Keratinocyte (primary cell): ENCODE measurements at regions not wholly inside any gene's neighbourhood (a gene's known extent, or its start where the extent isn't known, plus 50 kb on each side); places are given as distances from the start of the nearest gene placed in this dataset.
"Not testable (repeated sequence)": the region's sequence is repeated elsewhere in the genome, so short reads cannot be mapped to it uniquely, and the experiment has no call there.

Experiments
- DNase-seq: peaks from one replicate; pipeline ENCODE4 v3.0.0-alpha.2; 2011; ENCODE audit warnings: low read depth, missing footprints, low spot score
- FAIRE-seq: peaks from 2 replicates; lab custom pipeline; 2011; peaks lifted over from hg19 to GRCh38; lab: Jason Lieb, UNC
- H2AFZ ChIP-seq: 2 replicates; pipeline ENCODE4 v1.6.0; 2012; ENCODE audit warnings: low read length, control low read depth, inconsistent platforms; ENCODE audit not compliant: control insufficient read depth
- H3K27ac ChIP-seq: 2 replicates; pipeline ENCODE4 v1.5.1; 2011; ENCODE audit warnings: low read length; ENCODE audit not compliant: control insufficient read depth, insufficient read depth
- H3K27me3 ChIP-seq: 3 replicates; pipeline ENCODE4 v1.6.0; 2011; ENCODE audit warnings: low read length; ENCODE audit not compliant: control insufficient read depth, insufficient read depth; ENCODE audit errors: extremely low read depth
- H3K36me3 ChIP-seq, 2 experiments: 2 replicates in 1 of 2; 3 replicates in 1 of 2; pipeline ENCODE4 v1.5.1; 2011; ENCODE audit warnings: low read length in 2 of 2, mild to moderate bottlenecking in 1 of 2; ENCODE audit not compliant: control insufficient read depth in 2 of 2, insufficient read depth in 2 of 2; ENCODE audit errors: extremely low read depth in 1 of 2
- H3K4me1 ChIP-seq: 3 replicates; pipeline ENCODE4 v1.5.1; 2011; ENCODE audit warnings: low read length; ENCODE audit not compliant: control insufficient read depth, insufficient read depth; ENCODE audit errors: extremely low read depth
- H3K4me2 ChIP-seq: 3 replicates; pipeline ENCODE4 v1.6.0; 2011; ENCODE audit warnings: low read depth, low read length; ENCODE audit not compliant: control insufficient read depth, insufficient read depth; ENCODE audit errors: extremely low read depth
- H3K4me3 ChIP-seq, 3 experiments: fragments of 200-600 bp in 1 of 3; sonication (generic) in 1 of 3; 2 replicates in 2 of 3; 3 replicates in 1 of 3; pipeline ENCODE4 v1.5.1; 2011 to 2016; ENCODE audit warnings: low read length in 3 of 3, mild to moderate bottlenecking in 3 of 3, control low read depth in 2 of 3, inconsistent platforms in 1 of 3, low read depth in 1 of 3, mixed read lengths in 1 of 3, mixed run types in 1 of 3, moderate library complexity in 1 of 3; ENCODE audit not compliant: control insufficient read depth in 2 of 3, insufficient read depth in 2 of 3; ENCODE audit errors: extremely low read depth in 1 of 3
- H3K79me2 ChIP-seq: 2 replicates; pipeline ENCODE4 v1.6.0; 2012; ENCODE audit warnings: low read length; ENCODE audit not compliant: control insufficient read depth, insufficient read depth
- H3K9ac ChIP-seq: 3 replicates; pipeline ENCODE4 v1.6.0; 2011; ENCODE audit warnings: low read length; ENCODE audit not compliant: control insufficient read depth, insufficient read depth; ENCODE audit errors: extremely low read depth
- H3K9me1 ChIP-seq: 3 replicates; pipeline ENCODE4 v1.6.0; 2011; ENCODE audit warnings: low read length; ENCODE audit not compliant: control insufficient read depth, insufficient read depth; ENCODE audit errors: extremely low read depth
- H3K9me3 ChIP-seq: 2 replicates; pipeline ENCODE4 v1.5.1; 2012; ENCODE audit warnings: low read depth, low read length; ENCODE audit not compliant: control insufficient read depth
- H4K20me1 ChIP-seq: 3 replicates; pipeline ENCODE4 v1.6.0; 2011; ENCODE audit warnings: low read length; ENCODE audit not compliant: control insufficient read depth, insufficient read depth; ENCODE audit errors: extremely low read depth
- CTCF ChIP-seq, 3 experiments: IDR thresholded peaks in 1 of 3; conservative IDR thresholded peaks in 1 of 3; optimal IDR thresholded peaks in 1 of 3; 2 replicates in 2 of 3; 3 replicates in 1 of 3; pipeline versions ENCODE3 to v1.5.1; 2011; ENCODE audit warnings: low read length in 3 of 3, mild to moderate bottlenecking in 3 of 3, moderate library complexity in 2 of 3, control low read depth in 1 of 3, inconsistent platforms in 1 of 3; ENCODE audit not compliant: insufficient read depth in 2 of 3; ENCODE audit errors: extremely low read depth in 1 of 3
- EZH2 ChIP-seq: IDR thresholded peaks from one replicate; pipeline ENCODE4 v1.6.1; 2012; ENCODE audit warnings: inconsistent platforms, mild to moderate bottlenecking, low read length, moderate library complexity
- dilution Hi-C: fragments of 300-500 bp; cut with MboI; formaldehyde crosslinking; loops from one replicate; pipeline ENCODE4 v1.7.0; 2020; ENCODE audit warnings: low sequenced_read_pairs; ENCODE audit not compliant: extremely low pct_ligation_motif_present

DNA sequence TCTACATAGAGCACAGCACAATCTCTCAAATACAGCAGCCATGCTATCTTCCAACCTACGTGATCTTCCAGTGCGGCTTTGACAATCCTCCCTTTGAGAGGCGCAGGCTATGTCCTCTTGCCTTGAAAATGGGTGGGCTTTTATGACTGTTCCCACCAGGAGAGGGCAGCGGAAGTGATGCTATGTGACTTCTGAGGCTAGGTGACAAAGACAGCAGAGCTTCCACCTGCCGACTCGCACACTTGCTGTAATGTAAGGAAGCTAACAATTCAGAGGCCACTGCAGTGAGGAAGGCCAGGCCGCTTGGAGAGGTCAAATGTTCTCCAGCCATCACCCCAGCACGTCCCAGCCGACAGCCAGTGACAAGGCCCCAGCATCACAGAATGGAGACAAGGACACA, 65.8 kb downstream of the MRPL57 start:
- no peaks in the 10 kb centered on the region for H3K79me2 ChIP-seq
- no peak overlapping the region for H3K4me3 ChIP-seq
- no peaks in the 10 kb centered on the region for H4K20me1 ChIP-seq
- no peaks in the 10 kb centered on the region for H3K4me1 ChIP-seq
- DNase-seq = no peak
- H3K9me1 ChIP-seq = no peaks in the 10 kb centered on the region
- H3K9me3 ChIP-seq = no peaks in the 10 kb centered on the region
- H3K4me2 ChIP-seq = no peak overlapping the region
- H2AFZ ChIP-seq = no peak overlapping the region
- no peak overlapping the region for H3K27ac ChIP-seq
- no peak for TF ChIP-seq CTCF (optimal IDR thresholded peaks at IDR 0.05 in 1 of 3, IDR thresholded peaks at IDR 0.05 in 1 of 3, conservative IDR thresholded peaks at IDR 0.05 in 1 of 3; ENCODE audit: extremely low read depth in 1 of 3, insufficient read depth in 2 of 3, low read length in 3 of 3)
- TF ChIP-seq EZH2 = no peak
- no peaks in the 10 kb centered on the region for H3K36me3 ChIP-seq
- no peak for FAIRE-seq
- no peaks in the 10 kb centered on the region for H3K27me3 ChIP-seq
- H3K9ac ChIP-seq = no peak overlapping the region
- dilution Hi-C loops = no loop called here

DNA sequence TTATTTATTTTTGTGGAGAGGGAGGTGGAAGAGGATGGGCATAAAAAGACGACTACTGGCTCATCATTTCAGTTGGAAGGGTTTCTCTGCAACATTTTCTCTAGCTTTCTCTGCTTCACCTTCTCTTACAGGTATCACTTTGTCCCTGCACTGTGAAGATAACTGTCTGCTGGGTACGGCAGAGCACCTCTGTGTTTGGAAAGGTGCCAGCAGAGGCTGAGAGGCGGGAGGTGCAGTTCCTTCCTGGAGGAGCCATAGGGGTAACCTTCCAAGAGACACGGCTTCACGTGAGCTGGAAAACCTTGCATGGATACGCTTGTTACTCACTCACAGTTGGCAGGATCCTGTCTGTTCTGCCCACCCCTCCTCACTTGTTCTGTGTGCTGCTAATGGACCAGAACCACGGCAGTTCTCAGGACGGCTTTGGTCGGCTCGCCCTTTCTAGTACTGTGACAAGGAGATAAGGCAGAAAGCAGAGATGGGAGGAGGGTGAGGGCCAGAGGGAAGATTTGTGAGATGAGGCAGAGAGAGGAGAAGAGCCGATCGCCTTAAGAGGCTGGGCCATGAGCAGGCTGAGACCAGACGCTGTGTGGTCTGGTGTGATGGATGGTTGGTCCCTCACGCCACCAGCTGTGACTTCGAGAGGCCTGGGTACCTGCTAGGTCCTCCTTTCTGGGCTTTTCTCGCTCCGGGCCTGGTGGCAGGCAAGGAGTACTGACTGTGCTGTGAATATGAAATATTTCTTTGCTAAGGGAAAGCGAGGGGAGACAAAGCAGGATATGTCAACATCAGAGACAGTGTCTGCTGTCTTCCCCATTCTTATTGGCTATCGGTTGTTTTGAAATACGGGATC, 66.8 kb downstream of the MRPL57 start:
- no peaks in the 10 kb centered on the region for H3K79me2 ChIP-seq
- FAIRE-seq (no peak), DNase-seq (no peak)
- H2AFZ ChIP-seq = no peak overlapping the region
- no peak overlapping the region for H3K9ac ChIP-seq
- H4K20me1 ChIP-seq = no peaks in the 10 kb centered on the region
- TF ChIP-seq CTCF (optimal IDR thresholded peaks at IDR 0.05 in 1 of 3, IDR thresholded peaks at IDR 0.05 in 1 of 3, conservative IDR thresholded peaks at IDR 0.05 in 1 of 3; ENCODE audit: extremely low read depth in 1 of 3, insufficient read depth in 2 of 3, low read length in 3 of 3) (no peak), EZH2 (no peak)
- no peak overlapping the region for H3K4me2 ChIP-seq
- no peaks in the 10 kb centered on the region for H3K9me1 ChIP-seq
- H3K4me1 ChIP-seq = no peaks in the 10 kb centered on the region
- no peaks in the 10 kb centered on the region for H3K36me3 ChIP-seq
- H3K4me3 ChIP-seq = no peak overlapping the region
- no peak overlapping the region for H3K27ac ChIP-seq
- no peaks in the 10 kb centered on the region for H3K9me3 ChIP-seq
- no peaks in the 10 kb centered on the region for H3K27me3 ChIP-seq
- dilution Hi-C loops = no loop called here

- H3K4me2 ChIP-seq, H3K9ac ChIP-seq, FAIRE-seq, H3K4me3 ChIP-seq, H3K27ac ChIP-seq, H3K27me3 ChIP-seq, H4K20me1 ChIP-seq, H3K9me1 ChIP-seq, H3K36me3 ChIP-seq, DNase-seq, H2AFZ ChIP-seq, dilution Hi-C loops, H3K79me2 ChIP-seq, H3K9me3 ChIP-seq, H3K4me1 ChIP-seq: not testable (repeated sequence)
Observed at GRCh38 chr13:21243898-21244184, 67.4 kb downstream of the MRPL57 start.
